PC-9 (cell line): ENCODE measurements at regions not wholly inside any gene's neighbourhood (a gene's known extent, or its start where the extent isn't known, plus 50 kb on each side); places are given as distances from the start of the nearest gene placed in this dataset.

ENCODE experiments used
- BruUV-seq: library from RNA; stranded (reverse); fragments of 400-500 nt; replicated peaks from 2 replicates; lab custom pipeline; 2021; lab: Mats Ljungman, UMichigan
- CTCF ChIA-PET: fragments of 300-600 bp; sonication (Branson Sonifier 250); formaldehyde crosslinking; loops from one replicate; lab custom pipeline; 2022; ENCODE audit warnings: antibody characterized with exemption; lab: Charles Lee
- POLR2A ChIA-PET: fragments of 300-600 bp; sonication (Branson Sonifier 250); formaldehyde crosslinking; loops from one replicate; lab custom pipeline; 2022; ENCODE audit warnings: antibody characterized with exemption; ENCODE audit not compliant: unreplicated experiment; lab: Charles Lee
- DNase-seq, 2 experiments: peaks; one replicate each; pipeline versions ENCODE4 v3.0.0 to v3.0.0-alpha.2; 2015 to 2022; ENCODE audit warnings: mixed read lengths in 1 of 2
- H2AFZ ChIP-seq: fragments of 200-600 bp; sonication (generic); 2 replicates; pipeline ENCODE4 v1.8.1; 2017; ENCODE audit warnings: antibody characterized with exemption
- H3F3A ChIP-seq: fragments of 200-600 bp; sonication (generic); 2 replicates; pipeline ENCODE4 v1.8.1; 2017; ENCODE audit warnings: antibody characterized with exemption, mild to moderate bottlenecking, low read depth; ENCODE audit not compliant: insufficient read depth
- H3K27ac ChIP-seq: fragments of 200-600 bp; sonication (generic); 2 replicates; pipeline ENCODE4 v1.6.1; 2016; ENCODE audit warnings: mixed run types
- H3K27me3 ChIP-seq: fragments of 200-600 bp; sonication (generic); 2 replicates; pipeline ENCODE4 v1.6.1; 2016; ENCODE audit warnings: low read depth, mixed run types; ENCODE audit not compliant: insufficient read depth
- H3K36me3 ChIP-seq: fragments of 200-600 bp; sonication (generic); 2 replicates; pipeline ENCODE4 v1.6.1; 2016; ENCODE audit warnings: low read depth, mixed run types
- H3K4me1 ChIP-seq: fragments of 200-600 bp; sonication (generic); replicated peaks from 2 replicates; pipeline ENCODE4 v1.6.1; 2016; ENCODE audit warnings: mixed run types; ENCODE audit not compliant: insufficient read depth
- H3K4me2 ChIP-seq: fragments of 200-600 bp; sonication (generic); 2 replicates; pipeline ENCODE4 v1.6.1; 2017; ENCODE audit warnings: mixed run types
- H3K4me3 ChIP-seq: fragments of 200-600 bp; sonication (generic); 2 replicates; pipeline ENCODE4 v1.6.1; 2016; ENCODE audit warnings: mixed run types
- H3K79me2 ChIP-seq: fragments of 200-600 bp; sonication (generic); 2 replicates; pipeline ENCODE4 v1.6.1; 2017; ENCODE audit warnings: low read depth, mixed run types
- H3K9me2 ChIP-seq: fragments of 200-600 bp; sonication (generic); 2 replicates; pipeline ENCODE4 v1.8.1; 2017; ENCODE audit warnings: mild to moderate bottlenecking; ENCODE audit not compliant: insufficient read depth
- H3K9me3 ChIP-seq: fragments of 200-600 bp; sonication (generic); 2 replicates; pipeline ENCODE4 v1.8.1; 2016; ENCODE audit warnings: low read depth; ENCODE audit not compliant: insufficient read depth
- H4K20me1 ChIP-seq: fragments of 200-600 bp; sonication (generic); 2 replicates; pipeline ENCODE4 v1.8.1; 2017; ENCODE audit not compliant: insufficient read depth
- EZH2 ChIP-seq: fragments of 200-600 bp; sonication (generic); IDR thresholded peaks from 2 replicates; pipeline ENCODE4 v1.8.0; 2017; ENCODE audit warnings: antibody characterized with exemption, low read depth
- intact Hi-C: fragments of 100-400 bp; cut with micrococcal nuclease; formaldehyde crosslinking; loops from one replicate; pipeline ENCODE4 v1.10.0; 2022; ENCODE audit not compliant: unreplicated experiment
- TF ChIP-seq, protein P1 (sequence below): fragments of 200-600 bp; sonication (generic); conservative IDR thresholded peaks from 2 replicates; pipeline ENCODE4 v1.6.1; 2017; ENCODE audit warnings: mixed run types, antibody characterized with exemption, mild to moderate bottlenecking, moderate library complexity

DNA sequence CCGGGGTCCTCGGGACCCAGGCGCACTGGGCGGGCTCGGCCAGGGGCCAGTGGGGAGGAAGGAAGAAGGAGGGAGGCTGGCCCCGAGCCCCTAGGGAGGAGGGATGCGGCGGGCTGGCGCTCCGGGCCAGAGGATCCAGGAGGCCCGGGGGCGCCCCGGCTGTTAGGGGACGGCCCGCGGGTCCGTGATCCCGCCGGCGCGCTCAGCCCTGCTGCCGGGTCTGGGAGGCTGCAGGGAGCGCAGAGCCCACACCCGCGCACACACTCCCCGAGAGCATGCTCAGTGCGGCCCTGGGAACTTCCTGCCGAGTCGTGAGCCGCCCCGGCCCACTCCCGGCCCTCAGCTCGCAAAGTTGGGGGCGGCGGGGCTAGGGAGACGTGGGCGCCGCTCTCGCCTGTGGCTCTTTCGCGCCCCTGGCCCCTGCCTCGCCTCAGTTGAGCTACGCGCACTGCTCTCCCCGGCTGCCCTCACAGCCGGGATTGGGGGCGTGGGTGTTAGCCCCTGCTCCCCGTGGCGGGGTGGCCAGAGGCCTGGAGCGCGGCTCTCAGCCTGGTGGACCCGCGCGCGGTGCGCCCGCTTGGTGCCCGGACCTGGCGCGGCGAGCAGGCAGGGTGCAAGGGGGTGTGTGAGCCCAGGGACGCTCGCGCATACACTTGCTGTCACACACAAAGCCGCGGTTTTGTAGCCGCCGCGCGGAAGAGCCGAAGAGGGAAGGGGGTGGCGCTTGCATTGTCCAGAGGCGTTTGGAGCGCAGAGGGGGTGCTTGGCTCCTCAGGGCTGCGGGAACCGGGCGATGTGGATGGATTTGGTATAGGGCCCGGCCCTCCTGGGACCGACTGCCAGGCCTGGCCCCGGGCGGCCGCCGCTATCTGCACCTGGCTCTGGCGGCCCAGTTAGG, 132.9 kb upstream of the MGAT5 start:
- Histone ChIP-seq H3K9me3 (no peaks in the 10 kb centered on the region), H3K27me3 (no peaks in the 10 kb centered on the region), H3K4me2 (peak overlapping the region; percentile 84), H2AFZ (peak overlapping the region; percentile 98), H3K36me3 (no peaks in the 10 kb centered on the region), H3K79me2 (peaks cover 11% of the 10 kb centered on the region), H3F3A (no peaks in the 10 kb centered on the region), H4K20me1 (0 out of 2 replicates have a peak, but pooled peaks cover 3% of the 10 kb centered on the region), H3K4me1 (peaks cover 12% of the 10 kb centered on the region), H3K27ac (no peak overlapping the region), H3K4me3 (peak overlapping the region; percentile 97), H3K9me2 (no peaks in the 10 kb centered on the region)
- ChIA-PET POLR2A (interaction anchor here (0.6 kb wide), 2 partner anchors 112 to 334 kb away, joined by 3 to 6 read pairs; no protein-coding TSS in a partner anchor), CTCF (interaction anchor here (1.3 kb wide), 1 partner anchor 86 kb away, joined by 6 read pairs; no protein-coding TSS in a partner anchor)
- no peak for TF ChIP-seq EZH2
- TF ChIP-seq, protein P1, sequence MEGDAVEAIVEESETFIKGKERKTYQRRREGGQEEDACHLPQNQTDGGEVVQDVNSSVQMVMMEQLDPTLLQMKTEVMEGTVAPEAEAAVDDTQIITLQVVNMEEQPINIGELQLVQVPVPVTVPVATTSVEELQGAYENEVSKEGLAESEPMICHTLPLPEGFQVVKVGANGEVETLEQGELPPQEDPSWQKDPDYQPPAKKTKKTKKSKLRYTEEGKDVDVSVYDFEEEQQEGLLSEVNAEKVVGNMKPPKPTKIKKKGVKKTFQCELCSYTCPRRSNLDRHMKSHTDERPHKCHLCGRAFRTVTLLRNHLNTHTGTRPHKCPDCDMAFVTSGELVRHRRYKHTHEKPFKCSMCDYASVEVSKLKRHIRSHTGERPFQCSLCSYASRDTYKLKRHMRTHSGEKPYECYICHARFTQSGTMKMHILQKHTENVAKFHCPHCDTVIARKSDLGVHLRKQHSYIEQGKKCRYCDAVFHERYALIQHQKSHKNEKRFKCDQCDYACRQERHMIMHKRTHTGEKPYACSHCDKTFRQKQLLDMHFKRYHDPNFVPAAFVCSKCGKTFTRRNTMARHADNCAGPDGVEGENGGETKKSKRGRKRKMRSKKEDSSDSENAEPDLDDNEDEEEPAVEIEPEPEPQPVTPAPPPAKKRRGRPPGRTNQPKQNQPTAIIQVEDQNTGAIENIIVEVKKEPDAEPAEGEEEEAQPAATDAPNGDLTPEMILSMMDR = no peak
- BruUV-seq = no TSS peak
- DNase-seq = peak in 1 of 2 experiments; percentile 44
- intact Hi-C loops = no loop called here

DNA sequence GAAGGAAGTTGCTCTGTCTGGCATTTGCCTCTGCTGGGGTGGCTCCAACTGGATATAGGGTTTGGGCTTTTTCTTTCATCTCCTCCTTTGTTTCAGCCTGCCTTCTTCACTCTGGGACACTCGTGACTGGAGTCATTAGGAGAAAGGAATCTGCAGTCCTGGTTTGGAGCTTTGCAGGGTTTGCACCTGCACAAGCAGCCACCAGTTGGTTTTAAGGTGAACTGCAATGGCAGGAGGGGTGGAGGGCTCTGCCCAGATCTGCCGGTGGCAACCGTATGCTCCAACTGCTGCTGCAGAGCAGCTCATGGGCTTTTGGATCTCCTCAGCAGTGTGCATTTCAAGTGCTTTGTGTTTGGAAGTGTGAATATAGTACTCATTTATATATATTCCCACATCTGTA, 131.3 kb upstream of the MGAT5 start:
- H3F3A ChIP-seq = no peaks in the 10 kb centered on the region
- H3K4me3 ChIP-seq = no peak overlapping the region
- intact Hi-C loops = no loop called here
- POLR2A ChIA-PET = no interaction called here
- H3K79me2 ChIP-seq = peaks cover 11% of the 10 kb centered on the region
- CTCF ChIA-PET = interaction anchor here (1.1 kb wide), 1 partner anchor 121 kb away, joined by 4 read pairs; no protein-coding TSS in a partner anchor
- H2AFZ ChIP-seq = no peak overlapping the region
- H3K27me3 ChIP-seq = no peaks in the 10 kb centered on the region
- 0 out of 2 replicates have a peak, but pooled peaks cover 3% of the 10 kb centered on the region for H4K20me1 ChIP-seq
- no peaks in the 10 kb centered on the region for H3K36me3 ChIP-seq
- H3K4me1 ChIP-seq = peaks cover 12% of the 10 kb centered on the region
- no peak overlapping the region for H3K4me2 ChIP-seq
- TSS peak; percentile 18 for BruUV-seq
- DNase-seq = no peak
- H3K27ac ChIP-seq = no peak overlapping the region
- H3K9me3 ChIP-seq = no peaks in the 10 kb centered on the region
- H3K9me2 ChIP-seq = no peaks in the 10 kb centered on the region
- TF ChIP-seq, protein P1 = no peak
- TF ChIP-seq EZH2 = no peak

DNA sequence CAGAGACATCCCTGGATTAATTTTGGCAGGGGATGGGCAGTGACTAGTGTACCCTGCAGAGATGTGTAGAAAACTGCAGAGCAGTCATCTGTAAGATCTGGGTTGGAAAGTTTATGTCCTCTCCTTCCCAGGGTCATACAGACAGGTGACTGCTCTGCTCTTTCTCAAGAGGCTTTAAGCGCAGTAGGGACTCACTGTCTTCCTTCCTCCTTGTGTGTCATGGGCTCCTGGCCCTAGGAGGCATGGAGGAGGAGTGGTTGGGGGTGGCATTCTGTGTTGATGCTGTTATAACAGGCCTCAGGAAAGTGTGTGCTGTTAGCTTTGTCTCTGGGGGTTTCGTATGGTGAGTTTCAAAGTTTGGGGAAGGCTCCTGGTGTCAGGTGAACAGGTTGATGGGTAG, 130.5 kb upstream of the MGAT5 start:
- Histone ChIP-seq H3F3A (no peaks in the 10 kb centered on the region), H3K4me2 (no peak overlapping the region), H3K27ac (no peak overlapping the region), H3K4me1 (peaks cover 12% of the 10 kb centered on the region), H2AFZ (no peak overlapping the region), H3K9me2 (no peaks in the 10 kb centered on the region), H4K20me1 (0 out of 2 replicates have a peak, but pooled peaks cover 3% of the 10 kb centered on the region), H3K27me3 (no peaks in the 10 kb centered on the region), H3K36me3 (no peaks in the 10 kb centered on the region), H3K79me2 (peaks cover 11% of the 10 kb centered on the region), H3K4me3 (no peak overlapping the region), H3K9me3 (no peaks in the 10 kb centered on the region)
- POLR2A ChIA-PET = interaction anchor here (0.5 kb wide), 1 partner anchor 73 kb away, joined by 3 read pairs; no protein-coding TSS in a partner anchor
- TF ChIP-seq, protein P1 = no peak
- no peak for TF ChIP-seq EZH2
- CTCF ChIA-PET = interaction anchor here (1.1 kb wide), 1 partner anchor 120 kb away, joined by 4 read pairs; no protein-coding TSS in a partner anchor
- DNase-seq = no peak
- intact Hi-C loops = no loop called here
- BruUV-seq = no TSS peak
